Body of pancreas (tissue), 4 donors: ENCODE measurements at regions not wholly inside any gene's neighbourhood (a gene's known extent, or its start where the extent isn't known, plus 50 kb on each side); places are given as distances from the start of the nearest gene placed in this dataset.
A peak's percentile ranks its signal among the peaks of the same experiment; 100 is the strongest.

Experiments
- CTCF ChIP-seq, 7 experiments: fragments of 450-650 bp in 4 of 7; fragments of 200-600 bp in 3 of 7; sonication (generic) in 3 of 7; IDR thresholded peaks; one replicate each; pipeline ENCODE4 v1.5.1; 2016 to 2019; ENCODE audit warnings: antibody characterized with exemption in 7 of 7
- POLR2A ChIP-seq, 3 donors: fragments of 450-650 bp; IDR thresholded peaks; one replicate each; pipeline ENCODE4 v1.6.1; 2016; ENCODE audit warnings: antibody characterized with exemption in 3 of 3, mild to moderate bottlenecking in 2 of 3

DNA sequence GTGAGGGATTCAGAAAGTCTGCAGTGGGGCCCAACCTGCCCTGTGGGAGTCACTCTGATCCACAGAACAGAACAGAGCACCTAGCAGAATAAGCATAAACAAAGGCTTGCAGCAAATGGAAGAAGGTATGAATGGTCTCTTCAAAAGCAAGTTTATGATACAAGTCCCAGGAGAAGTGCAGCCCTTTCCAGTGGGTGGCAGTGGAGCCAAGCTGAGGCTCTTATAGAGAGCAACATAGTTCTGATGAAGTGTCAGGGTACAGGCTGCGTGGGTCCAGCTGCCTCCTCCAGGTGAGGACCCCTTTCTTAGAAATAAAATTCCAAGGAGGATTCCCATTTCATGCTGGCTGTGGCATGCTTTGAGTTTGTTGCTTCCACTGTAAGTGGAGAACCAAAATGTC, 88.8 kb upstream of the PAK3 start:
- TF ChIP-seq CTCF (IDR thresholded peaks at IDR 0.05) (peak in 3 of 7 experiments; percentile 17 to 36 (median 23)), POLR2A (IDR thresholded peaks at IDR 0.05) (no peak)
